ENCODE measurements at regions not wholly inside any gene's neighbourhood (a gene's known extent, or its start where the extent isn't known, plus 50 kb on each side); places are given as distances from the start of the nearest gene placed in this dataset.

GRCh38 chr13:85080691-85081090, 718.5 kb downstream of the SLITRK6 start:
- DNase-seq (ENCODE audit: low read depth), result no peak

GRCh38 chr13:85076343-85076742, 722.9 kb downstream of the SLITRK6 start:
- DNase-seq (ENCODE audit: low read depth), result no peak

- DNase-seq (ENCODE audit: low read depth), result no peak
Measured at GRCh38 chr13:85074543-85075313, 724.5 kb downstream of the SLITRK6 start.

DNA sequence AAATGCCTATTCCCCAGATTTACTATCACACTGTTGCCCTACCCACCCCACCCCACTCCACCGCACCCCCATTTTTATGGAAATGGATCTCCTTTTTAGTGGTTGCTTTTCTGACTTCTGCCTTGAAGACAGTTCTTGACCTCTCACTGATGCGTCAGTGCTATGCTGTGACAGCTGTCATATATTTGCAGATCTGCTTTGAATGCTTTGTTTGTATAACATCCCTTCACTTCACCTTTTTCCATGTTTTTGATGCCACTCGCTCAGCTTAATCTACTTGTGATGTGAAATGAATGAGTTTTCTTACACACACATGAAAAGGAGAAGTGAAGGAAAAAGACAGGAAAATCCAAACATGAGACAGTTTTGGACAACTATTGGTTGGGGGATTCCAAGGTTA, 731.0 kb downstream of the SLITRK6 start:
- DNase-seq (ENCODE audit: low read depth), result no peak

- DNase-seq (ENCODE audit: low read depth), result no peak
Measured at GRCh38 chr13:85040215-85040614, 759.0 kb downstream of the SLITRK6 start.

DNA sequence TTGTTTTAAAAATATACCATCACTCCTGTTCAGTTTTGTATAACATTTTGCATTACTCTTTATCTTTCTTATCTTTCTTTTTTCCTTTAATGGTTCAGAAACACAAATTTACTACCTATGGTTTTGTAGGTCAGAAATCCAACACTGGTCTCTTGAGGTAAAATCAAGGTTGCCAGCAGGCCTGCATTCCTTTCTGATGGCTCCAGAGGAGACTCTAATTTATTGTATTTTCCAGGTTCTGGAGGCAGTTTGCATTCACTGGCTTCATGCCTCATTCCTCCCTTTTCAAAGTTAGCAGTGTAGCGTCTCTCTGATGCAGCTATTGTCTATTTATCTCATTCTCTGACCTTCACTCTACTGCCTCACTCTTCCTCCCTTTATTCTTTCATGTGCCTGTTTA, 767.4 kb downstream of the SLITRK6 start:
- DNase-seq (ENCODE audit: low read depth), result no peak

GRCh38 chr13:85028035-85028434, 771.2 kb downstream of the SLITRK6 start:
- DNase-seq (ENCODE audit: low read depth), result no peak

GRCh38 chr13:85019121-85019520, 780.1 kb downstream of the SLITRK6 start:
- no peak for DNase-seq (ENCODE audit: low read depth)

- no peak for DNase-seq (ENCODE audit: low read depth)
Measured at GRCh38 chr13:85013006-85013405, 786.2 kb downstream of the SLITRK6 start.

DNA sequence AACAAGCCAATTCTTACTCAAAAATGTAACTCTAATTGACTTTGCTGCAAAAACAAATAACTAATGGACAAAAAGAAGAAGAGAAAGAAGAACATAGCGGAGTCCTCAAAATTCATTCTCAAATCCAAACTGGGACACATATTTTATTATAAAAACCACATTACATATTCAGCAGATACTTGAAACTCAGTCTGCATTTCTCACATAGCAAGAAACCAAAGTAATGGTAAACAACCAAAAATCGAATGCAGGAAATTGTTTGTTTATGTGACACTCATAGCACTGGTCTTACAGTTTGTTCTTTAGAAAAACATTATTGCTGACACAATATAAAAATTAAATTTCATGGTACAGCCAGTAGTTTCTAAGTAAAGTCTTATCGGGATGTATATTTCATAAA, 789.8 kb downstream of the SLITRK6 start:
- no peak for DNase-seq (ENCODE audit: low read depth)

DNA sequence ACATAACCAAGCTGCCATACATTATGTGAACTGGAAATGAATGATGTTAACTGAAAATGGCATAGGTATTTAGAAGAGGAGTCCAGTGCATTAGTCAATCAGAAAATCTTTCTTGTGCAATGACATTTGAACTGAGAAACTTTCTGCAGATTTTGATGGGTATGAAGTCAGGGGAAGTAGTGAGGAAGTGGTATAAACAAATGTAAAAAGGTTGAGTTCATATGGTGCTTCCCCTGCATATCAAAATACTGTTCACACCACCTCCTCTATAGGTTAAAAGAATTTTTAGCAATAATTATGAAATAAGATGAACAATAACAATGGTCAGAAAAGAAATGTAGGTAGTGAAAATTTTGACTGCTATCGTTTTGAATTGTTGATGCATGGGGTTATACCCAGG, 800.0 kb downstream of the SLITRK6 start:
- DNase-seq (ENCODE audit: low read depth), result no peak

- no peak for DNase-seq (ENCODE audit: low read depth)
Measured at GRCh38 chr13:84998681-84999080, 800.5 kb downstream of the SLITRK6 start.

DNA sequence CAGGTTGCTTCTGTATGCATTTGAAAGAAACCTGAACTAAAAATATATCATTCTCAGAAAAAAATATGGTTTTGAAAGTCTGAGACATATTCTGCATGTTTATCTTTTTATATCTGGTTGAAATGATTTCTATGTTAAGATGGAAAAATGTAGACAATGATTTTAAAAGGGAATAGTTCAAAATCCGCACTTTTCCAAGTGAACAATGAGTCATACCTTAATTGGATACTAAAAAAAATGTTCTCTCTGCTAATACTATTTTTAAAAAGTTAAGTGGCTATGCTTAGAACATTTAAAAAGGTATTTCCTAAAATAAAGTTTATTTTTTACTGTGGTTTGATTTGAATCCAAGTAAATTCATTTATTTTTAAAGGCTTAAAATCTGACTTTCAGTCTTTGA, 801.4 kb downstream of the SLITRK6 start:
- no peak for DNase-seq (ENCODE audit: low read depth)

DNA sequence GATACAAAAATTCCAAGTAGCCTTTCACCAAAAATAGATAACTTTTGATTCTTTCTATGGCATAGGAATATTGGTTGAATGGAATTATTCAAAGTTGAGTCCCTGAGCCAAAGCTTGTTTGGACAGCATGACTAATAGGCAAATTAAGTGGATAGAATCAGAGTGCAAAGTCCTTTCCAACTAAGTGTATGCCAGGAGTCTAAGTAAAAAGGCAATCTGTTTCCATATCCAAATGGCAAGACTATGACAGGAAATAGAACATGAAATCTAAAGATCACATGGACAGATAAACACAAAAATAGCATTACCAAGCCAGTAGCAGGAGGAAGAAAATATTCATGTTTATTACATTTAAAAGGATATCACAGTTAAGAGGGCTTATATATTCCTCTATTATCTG, 804.6 kb downstream of the SLITRK6 start:
- no peak for DNase-seq (ENCODE audit: low read depth)

DNA sequence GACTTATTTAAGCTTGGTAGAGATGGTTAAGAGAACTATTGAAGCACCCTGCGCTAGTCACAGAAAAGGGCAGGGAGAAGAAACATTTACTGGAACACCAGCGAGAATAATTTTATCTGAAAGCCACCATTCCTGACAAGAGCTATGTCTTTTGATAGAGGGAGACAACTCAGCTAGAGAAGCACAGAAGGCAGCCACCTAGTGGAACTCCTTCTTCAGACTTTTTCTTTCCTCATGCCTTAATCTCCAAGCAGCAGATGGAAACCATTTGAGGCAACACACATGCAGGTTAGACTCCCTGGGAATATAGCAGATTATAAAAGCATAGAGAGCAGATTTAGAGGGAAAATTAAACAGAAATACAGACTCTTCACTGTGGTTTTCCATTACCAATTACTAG, 813.4 kb downstream of the SLITRK6 start:
- DNase-seq (ENCODE audit: low read depth), result no peak

DNA sequence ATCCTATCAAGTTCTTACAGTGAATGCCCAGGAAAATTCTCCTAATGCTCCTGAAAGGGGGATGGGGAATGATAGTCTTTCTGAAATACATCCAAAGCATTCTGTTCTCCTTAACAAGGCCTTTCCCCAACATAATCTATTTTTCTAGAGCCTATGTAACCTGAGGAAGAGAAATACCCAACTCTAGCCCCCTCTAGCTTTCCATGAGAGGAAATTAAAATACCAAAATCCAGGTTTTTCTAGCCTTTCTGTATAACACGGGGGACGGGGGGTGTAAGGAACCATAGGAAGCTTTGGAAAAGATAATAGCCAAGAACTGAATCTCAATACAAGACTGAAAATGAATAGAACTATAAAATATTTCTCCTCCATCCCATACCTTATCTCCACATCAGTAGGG, 815.9 kb downstream of the SLITRK6 start:
- DNase-seq (ENCODE audit: low read depth), result no peak

DNA sequence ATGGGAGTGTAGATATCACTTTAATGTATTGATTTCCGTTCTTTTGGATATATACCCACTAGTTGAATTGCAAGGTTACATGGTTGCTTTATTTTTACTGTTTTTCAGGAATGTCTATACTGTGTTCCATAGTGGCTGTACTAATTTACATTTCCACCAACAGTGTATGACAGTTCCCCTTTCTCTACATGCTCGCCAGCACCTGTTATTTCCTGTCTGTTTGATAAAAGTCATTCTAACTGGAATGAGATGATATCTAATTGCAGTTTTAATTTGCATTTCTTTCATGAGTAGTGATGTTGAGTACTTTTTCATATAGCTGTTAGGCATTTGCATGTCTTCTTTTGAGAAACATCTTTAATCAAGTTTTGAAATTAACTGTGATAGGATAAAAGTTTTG, 818.6 kb downstream of the SLITRK6 start:
- DNase-seq (ENCODE audit: low read depth), result no peak

GRCh38 chr13:84978851-84979250, 820.4 kb downstream of the SLITRK6 start:
- DNase-seq (ENCODE audit: low read depth), result no peak

- DNase-seq (ENCODE audit: low read depth), result no peak
Measured at GRCh38 chr13:84973661-84974060, 825.6 kb downstream of the SLITRK6 start.

- DNase-seq (ENCODE audit: low read depth), result no peak
Measured at GRCh38 chr13:84972907-84973306, 826.3 kb downstream of the SLITRK6 start.

GRCh38 chr13:84962849-84963248, 836.4 kb downstream of the SLITRK6 start:
- DNase-seq (ENCODE audit: low read depth), result no peak

GRCh38 chr13:84962141-84962750, 837.0 kb downstream of the SLITRK6 start:
- no peak for DNase-seq (ENCODE audit: low read depth)

DNA sequence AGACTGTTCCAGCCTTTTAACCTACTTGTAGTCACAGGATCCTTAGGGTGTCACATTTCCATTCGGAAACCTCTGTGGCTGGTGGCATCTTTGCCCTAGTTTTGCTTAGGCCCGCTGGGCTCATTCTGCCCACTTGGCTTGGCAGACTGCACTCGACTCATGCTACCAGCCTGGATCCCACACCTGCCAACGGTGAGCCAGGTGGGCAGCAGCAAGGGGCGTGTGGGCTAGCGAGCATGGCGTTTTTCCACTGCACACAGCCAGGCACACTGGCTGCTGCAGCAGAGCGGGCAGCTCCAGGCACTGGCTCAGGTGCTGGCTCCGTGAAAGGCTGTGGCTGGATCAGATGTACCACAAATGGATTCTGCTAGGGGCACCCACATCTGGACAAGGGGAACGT, 838.2 kb downstream of the SLITRK6 start:
- DNase-seq (ENCODE audit: low read depth), result no peak

DNA sequence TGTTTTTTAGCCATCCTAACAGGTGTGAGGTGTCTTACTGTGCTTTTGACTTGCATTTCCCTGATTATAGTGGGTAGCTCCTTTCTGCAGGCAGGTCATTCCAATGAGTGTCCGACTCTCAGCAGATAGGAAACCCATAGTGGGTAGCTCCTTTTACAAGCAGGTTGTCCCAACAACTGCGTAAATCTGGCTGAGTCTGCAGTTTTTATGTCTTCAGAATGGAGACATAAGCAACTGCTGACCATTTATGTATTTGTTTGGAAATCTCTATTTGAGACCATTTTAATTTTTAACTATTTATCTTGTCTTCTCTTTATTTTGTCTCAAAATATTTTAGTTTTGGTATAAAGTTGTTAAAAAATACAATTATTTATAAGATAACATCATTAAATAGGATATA, 839.4 kb downstream of the SLITRK6 start:
- DNase-seq (ENCODE audit: low read depth), result no peak
